Activated B cell treated with CpG ODN at 0.5 μM for 24 hours (primary cell): ENCODE measurements at regions not wholly inside any gene's neighbourhood (a gene's known extent, or its start where the extent isn't known, plus 50 kb on each side); places are given as distances from the start of the nearest gene placed in this dataset.

Source experiments
- ATAC-seq: fragments of 200-7000 bp; cut with Tn5 transposase; one replicate; pipeline ENCODE4 v1.10.0; 2021; ENCODE audit warnings: low read depth, mild to moderate bottlenecking, moderate library complexity
- CTCF ChIA-PET: fragments of 350-600 bp; sonication (Branson Sonifier 250); formaldehyde crosslinking; loops from one replicate; lab custom pipeline; 2021; ENCODE audit warnings: antibody characterized with exemption; lab: Charles Lee
- POLR2A ChIA-PET: fragments of 350-600 bp; sonication (Branson Sonifier 250); formaldehyde crosslinking; loops from one replicate; lab custom pipeline; 2021; ENCODE audit warnings: antibody characterized with exemption; lab: Charles Lee
- DNase-seq: peaks from one replicate; pipeline ENCODE4 v3.0.0; 2022
- H3K27ac Mint-ChIP-seq: one replicate; pipeline ENCODE4 v1.8.0; 2020; ENCODE audit warnings: mixed read lengths
- H3K27me3 Mint-ChIP-seq: one replicate; pipeline ENCODE4 v1.8.0; 2021; ENCODE audit warnings: mixed read lengths
- H3K36me3 Mint-ChIP-seq: one replicate; pipeline ENCODE4 v1.8.0; 2021; ENCODE audit warnings: low read depth, mixed read lengths
- H3K4me1 Mint-ChIP-seq: one replicate; pipeline ENCODE4 v1.8.0; 2021; ENCODE audit warnings: mixed read lengths
- H3K4me3 Mint-ChIP-seq: one replicate; pipeline ENCODE4 v1.8.0; 2020; ENCODE audit warnings: mild to moderate bottlenecking, mixed read lengths
- H3K9me3 Mint-ChIP-seq: one replicate; pipeline ENCODE4 v1.8.0; 2020; ENCODE audit warnings: mixed read lengths
- intact Hi-C: fragments of 100-400 bp; cut with micrococcal nuclease; formaldehyde crosslinking; loops from one replicate; pipeline ENCODE4 v1.15.1; 2024
- TF ChIP-seq, protein P1 (sequence below): fragments of 200-600 bp; IDR thresholded peaks from one replicate; pipeline ENCODE4 v1.8.0; 2022; ENCODE audit warnings: antibody characterized with exemption, mild to moderate bottlenecking

GRCh38 chr1:87648323-87649119 lies 319.8 kb downstream of the LMO4 start:
- intact Hi-C loops: no loop called here
- ChIA-PET CTCF (no interaction called here), POLR2A (no interaction called here)
- H3K27ac Mint-ChIP-seq: no peak overlapping the region
- no peak overlapping the region for H3K4me3 Mint-ChIP-seq
- no peaks in the 10 kb centered on the region for H3K27me3 Mint-ChIP-seq
- no peak for ATAC-seq
- TF ChIP-seq, protein P1, sequence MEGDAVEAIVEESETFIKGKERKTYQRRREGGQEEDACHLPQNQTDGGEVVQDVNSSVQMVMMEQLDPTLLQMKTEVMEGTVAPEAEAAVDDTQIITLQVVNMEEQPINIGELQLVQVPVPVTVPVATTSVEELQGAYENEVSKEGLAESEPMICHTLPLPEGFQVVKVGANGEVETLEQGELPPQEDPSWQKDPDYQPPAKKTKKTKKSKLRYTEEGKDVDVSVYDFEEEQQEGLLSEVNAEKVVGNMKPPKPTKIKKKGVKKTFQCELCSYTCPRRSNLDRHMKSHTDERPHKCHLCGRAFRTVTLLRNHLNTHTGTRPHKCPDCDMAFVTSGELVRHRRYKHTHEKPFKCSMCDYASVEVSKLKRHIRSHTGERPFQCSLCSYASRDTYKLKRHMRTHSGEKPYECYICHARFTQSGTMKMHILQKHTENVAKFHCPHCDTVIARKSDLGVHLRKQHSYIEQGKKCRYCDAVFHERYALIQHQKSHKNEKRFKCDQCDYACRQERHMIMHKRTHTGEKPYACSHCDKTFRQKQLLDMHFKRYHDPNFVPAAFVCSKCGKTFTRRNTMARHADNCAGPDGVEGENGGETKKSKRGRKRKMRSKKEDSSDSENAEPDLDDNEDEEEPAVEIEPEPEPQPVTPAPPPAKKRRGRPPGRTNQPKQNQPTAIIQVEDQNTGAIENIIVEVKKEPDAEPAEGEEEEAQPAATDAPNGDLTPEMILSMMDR: no peak
- H3K4me1 Mint-ChIP-seq: no peaks in the 10 kb centered on the region
- no peaks in the 10 kb centered on the region for H3K36me3 Mint-ChIP-seq
- DNase-seq: no peak
- no peaks in the 10 kb centered on the region for H3K9me3 Mint-ChIP-seq

DNA sequence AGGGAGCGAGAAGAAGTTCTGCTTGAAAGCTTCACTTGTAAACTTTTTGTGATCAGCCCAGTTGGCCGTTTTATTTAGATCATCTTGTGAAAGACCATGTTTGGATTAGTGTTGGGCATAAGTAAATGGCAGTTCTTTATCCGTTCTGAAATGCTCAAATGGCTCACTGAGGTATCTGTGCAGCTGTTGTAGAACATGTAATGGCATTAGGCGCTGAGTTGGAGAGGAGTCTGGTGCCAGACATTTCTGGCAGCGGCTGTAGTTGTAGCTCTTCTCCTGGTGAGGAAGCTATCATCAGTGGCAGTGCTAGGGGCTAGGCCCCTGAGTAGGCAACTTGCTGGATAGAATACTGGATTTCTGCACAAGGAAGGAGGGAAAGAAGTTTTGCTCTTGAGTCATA lies 321.6 kb downstream of the LMO4 start:
- Mint-ChIP-seq H3K36me3 (no peaks in the 10 kb centered on the region), H3K4me1 (no peaks in the 10 kb centered on the region), H3K4me3 (no peak overlapping the region), H3K27ac (no peak overlapping the region), H3K27me3 (no peaks in the 10 kb centered on the region), H3K9me3 (no peaks in the 10 kb centered on the region)
- TF ChIP-seq, protein P1: no peak
- intact Hi-C loops: no loop called here
- ATAC-seq: no peak
- POLR2A ChIA-PET: no interaction called here
- CTCF ChIA-PET: no interaction called here
- no peak for DNase-seq

- H3K27me3 Mint-ChIP-seq: no peaks in the 10 kb centered on the region
- CTCF ChIA-PET: no interaction called here
- H3K4me1 Mint-ChIP-seq: no peaks in the 10 kb centered on the region
Measured at GRCh38 chr1:87652176-87652575, 323.5 kb downstream of the LMO4 start.

GRCh38 chr1:87665151-87665550 lies 336.5 kb downstream of the LMO4 start:
- intact Hi-C loops: no loop called here
- H3K9me3 Mint-ChIP-seq: peaks cover 5% of the 10 kb centered on the region
- CTCF ChIA-PET: no interaction called here

More at GRCh38 chr1:87652176-87652575, 323.5 kb downstream of the LMO4 start:
- no peak overlapping the region for H3K4me3 Mint-ChIP-seq
- no peaks in the 10 kb centered on the region for H3K36me3 Mint-ChIP-seq
- TF ChIP-seq, protein P1: no peak
- H3K27ac Mint-ChIP-seq: no peak overlapping the region
- ATAC-seq (no peak), DNase-seq (no peak)
- intact Hi-C loops: no loop called here
- POLR2A ChIA-PET: no interaction called here
- H3K9me3 Mint-ChIP-seq: no peaks in the 10 kb centered on the region

GRCh38 chr1:87666681-87667080 lies 338.0 kb downstream of the LMO4 start:
- no peak overlapping the region for H3K27ac Mint-ChIP-seq
- H3K36me3 Mint-ChIP-seq: no peaks in the 10 kb centered on the region
- H3K4me3 Mint-ChIP-seq: no peak overlapping the region
- TF ChIP-seq, protein P1: no peak
- no peak for ATAC-seq
- peaks cover 4% of the 10 kb centered on the region for H3K27me3 Mint-ChIP-seq
- DNase-seq: no peak
- intact Hi-C loops: no loop called here
- CTCF ChIA-PET: no interaction called here
- no peaks in the 10 kb centered on the region for H3K4me1 Mint-ChIP-seq
- POLR2A ChIA-PET: no interaction called here
- no peaks in the 10 kb centered on the region for H3K9me3 Mint-ChIP-seq

More at GRCh38 chr1:87665151-87665550, 336.5 kb downstream of the LMO4 start:
- no peaks in the 10 kb centered on the region for H3K4me1 Mint-ChIP-seq
- TF ChIP-seq, protein P1: no peak
- no peaks in the 10 kb centered on the region for H3K36me3 Mint-ChIP-seq
- DNase-seq: no peak
- POLR2A ChIA-PET: no interaction called here
- ATAC-seq: no peak
- no peak overlapping the region for H3K27ac Mint-ChIP-seq
- H3K4me3 Mint-ChIP-seq: no peak overlapping the region
- H3K27me3 Mint-ChIP-seq: peaks cover 4% of the 10 kb centered on the region
